HepG2 (cell line): ENCODE measurements at regions not wholly inside any gene's neighbourhood (a gene's known extent, or its start where the extent isn't known, plus 50 kb on each side); places are given as distances from the start of the nearest gene placed in this dataset.

Source experiments
- ATAC-seq: fragments of 200-7000 bp; cut with Tn5 transposase; 3 replicates; pipeline ENCODE4 v1.9.1; 2020; ENCODE audit warnings: mild to moderate bottlenecking, moderate library complexity
- BruUV-seq: library from RNA; stranded (reverse); fragments of 400-500 nt; replicated peaks from 2 replicates; lab custom pipeline; 2021; lab: Mats Ljungman, UMichigan
- CTCF ChIA-PET: fragments of 300-600 bp; formaldehyde crosslinking; extraction: SDS; loops from one replicate; lab custom pipeline; 2021; ENCODE audit warnings: low total read pairs, inconsistent platforms, low intra/inter-chr PET ratio; lab: Yijun Ruan, JAX
- POLR2A ChIA-PET: fragments of 350-600 bp; sonication (Branson Sonifier 250); formaldehyde crosslinking; loops from one replicate; lab custom pipeline; 2020; ENCODE audit warnings: antibody characterized with exemption, inconsistent platforms; lab: Yijun Ruan, JAX
- DNase-seq: peaks from one replicate; pipeline ENCODE4 v3.0.0-alpha.2; 2015; ENCODE audit warnings: low spot score
- FAIRE-seq: peaks from 3 replicates; lab custom pipeline; 2011; peaks lifted over from hg19 to GRCh38; lab: Jason Lieb, UNC
- H2AFZ ChIP-seq: one replicate; pipeline ENCODE4 v1.6.1; 2011; ENCODE audit warnings: low read length, inconsistent platforms
- H3K27ac ChIP-seq: fragments of 300-600 bp; 3 replicates; pipeline ENCODE4 v1.8.0; 2011; ENCODE audit warnings: mixed run types, mild to moderate bottlenecking, mixed read lengths, low read length, inconsistent platforms; ENCODE audit not compliant: insufficient read depth; ENCODE audit errors: extremely low read length
- H3K27me3 ChIP-seq, 2 experiments: fragments of 200-600 bp in 1 of 2; 2 replicates in 1 of 2; 3 replicates in 1 of 2; pipeline versions ENCODE4 v1.6.0 to v1.8.0; 2011; ENCODE audit warnings: low read length in 2 of 2, mild to moderate bottlenecking in 2 of 2, moderate library complexity in 2 of 2, inconsistent platforms in 1 of 2; ENCODE audit not compliant: insufficient read depth in 2 of 2, control insufficient read depth in 1 of 2
- H3K36me3 ChIP-seq, 2 experiments: fragments of 200-600 bp in 1 of 2; replicated peaks in 1 of 2; 2 replicates in 1 of 2; 3 replicates in 1 of 2; pipeline versions ENCODE4 v1.5.1 to v1.8.0; 2011; ENCODE audit warnings: low read length in 2 of 2, inconsistent platforms in 1 of 2; ENCODE audit not compliant: insufficient read depth in 2 of 2, control insufficient read depth in 1 of 2
- H3K4me1 ChIP-seq: 2 replicates; pipeline ENCODE4 v1.5.1; 2012; ENCODE audit warnings: low read length, inconsistent platforms; ENCODE audit not compliant: insufficient read depth
- H3K4me2 ChIP-seq: 2 replicates; pipeline ENCODE4 v1.6.0; 2011; ENCODE audit warnings: low read depth, low read length, inconsistent platforms
- H3K4me3 ChIP-seq, 3 experiments: fragments of 200-600 bp in 1 of 3; sonication (generic), shearing (Covaris generic) in 1 of 3; replicated peaks in 1 of 3; 2 replicates each; pipeline ENCODE4 v1.5.1; 2011 to 2016; ENCODE audit warnings: low read length in 3 of 3, inconsistent platforms in 2 of 3, low read depth in 2 of 3, mild to moderate bottlenecking in 2 of 3, control low read depth in 1 of 3, mixed read lengths in 1 of 3; ENCODE audit not compliant: insufficient read depth in 1 of 3
- H3K79me2 ChIP-seq: one replicate; pipeline ENCODE4 v1.6.1; 2011; ENCODE audit warnings: low read length, inconsistent platforms; ENCODE audit not compliant: insufficient read depth
- H3K9ac ChIP-seq: 2 replicates; pipeline ENCODE4 v1.6.0; 2011; ENCODE audit warnings: mild to moderate bottlenecking, low read depth, low read length, inconsistent platforms; ENCODE audit not compliant: insufficient read depth
- H3K9me3 ChIP-seq: 2 replicates; pipeline ENCODE4 v1.5.1; 2012; ENCODE audit warnings: mild to moderate bottlenecking, low read length
- H4K20me1 ChIP-seq: 2 replicates; pipeline ENCODE4 v1.6.0; 2011; ENCODE audit warnings: inconsistent platforms, mild to moderate bottlenecking, low read length, moderate library complexity; ENCODE audit not compliant: insufficient read depth
- GPN1 ChIP-seq: sonication (generic); formaldehyde crosslinking; IDR thresholded peaks from 2 replicates; pipeline ENCODE4 v1.5.1; 2020; ENCODE audit warnings: missing genetic modification reagents, borderline replicate concordance
- HNRNPUL1 ChIP-seq: fragments of 200-400 bp; formaldehyde crosslinking; IDR thresholded peaks from 2 replicates; pipeline ENCODE4 v1.6.1; 2017; ENCODE audit warnings: low read depth, mild to moderate bottlenecking, low read length, moderate library complexity
- NPAS2 ChIP-seq: sonication (generic); formaldehyde crosslinking; IDR thresholded peaks from 2 replicates; pipeline ENCODE4 v1.8.0; 2022; ENCODE audit warnings: mild to moderate bottlenecking, missing genetic modification reagents, borderline replicate concordance
- SETDB1 ChIP-seq: sonication (generic); formaldehyde crosslinking; IDR thresholded peaks from 2 replicates; pipeline ENCODE4 v1.5.1; 2020; ENCODE audit warnings: missing genetic modification reagents, mild to moderate bottlenecking, borderline replicate concordance
- ZBTB7B ChIP-seq: sonication (generic); formaldehyde crosslinking; IDR thresholded peaks from 2 replicates; pipeline ENCODE4 v1.4.0; 2020; ENCODE audit warnings: missing genetic modification reagents
- ZNF446 ChIP-seq: sonication (generic); formaldehyde crosslinking; IDR thresholded peaks from 2 replicates; pipeline ENCODE4 v1.5.0; 2020; ENCODE audit warnings: mild to moderate bottlenecking, missing genetic modification reagents
- ZNF484 ChIP-seq: sonication (generic); formaldehyde crosslinking; IDR thresholded peaks from 2 replicates; pipeline ENCODE4 v1.5.1; 2020; ENCODE audit warnings: mild to moderate bottlenecking, low read depth, missing genetic modification reagents, borderline replicate concordance
- WGBS: methylation state at CpG from one replicate; pipeline ENCODE4 v1.1.6; 2017; ENCODE audit warnings: low lambda C conversion rate; 5-methylcytosine and 5-hydroxymethylcytosine counted together
- in situ Hi-C: cut with HindIII; loops from 2 replicates; pipeline ENCODE4 v1.10.0; 2017; ENCODE audit warnings: low pct_unique_long_range_greater_than_20kb; ENCODE audit not compliant: extremely low pct_ligation_motif_present
- intact Hi-C: fragments of 100-400 bp; cut with micrococcal nuclease; formaldehyde crosslinking; loops from one replicate; pipeline ENCODE4 v1.10.0; 2022; ENCODE audit not compliant: unreplicated experiment
- TF ChIP-seq, protein P1 (sequence below): sonication (generic); formaldehyde crosslinking; IDR thresholded peaks from 2 replicates; pipeline ENCODE4 v1.5.0; 2020; ENCODE audit warnings: missing genetic modification reagents
- TF ChIP-seq, protein P2 (sequence below): sonication (generic); formaldehyde crosslinking; IDR thresholded peaks from 2 replicates; pipeline ENCODE4 v1.8.0; 2022; ENCODE audit warnings: missing genetic modification reagents, mild to moderate bottlenecking, moderate library complexity, borderline replicate concordance
- TF ChIP-seq, protein P3 (sequence below): sonication (generic); formaldehyde crosslinking; IDR thresholded peaks from 2 replicates; pipeline ENCODE4 v1.4.0; 2020; ENCODE audit warnings: missing genetic modification reagents
- TF ChIP-seq, protein P4 (sequence below): sonication (generic); formaldehyde crosslinking; IDR thresholded peaks from 2 replicates; pipeline ENCODE4 v1.4.0; 2020; ENCODE audit warnings: missing genetic modification reagents
- TF ChIP-seq, protein P5 (sequence below): IDR thresholded peaks from 2 replicates; pipeline ENCODE4 v1.6.1; 2016; ENCODE audit warnings: missing genetic modification reagents, missing compliant biosample characterization

DNA sequence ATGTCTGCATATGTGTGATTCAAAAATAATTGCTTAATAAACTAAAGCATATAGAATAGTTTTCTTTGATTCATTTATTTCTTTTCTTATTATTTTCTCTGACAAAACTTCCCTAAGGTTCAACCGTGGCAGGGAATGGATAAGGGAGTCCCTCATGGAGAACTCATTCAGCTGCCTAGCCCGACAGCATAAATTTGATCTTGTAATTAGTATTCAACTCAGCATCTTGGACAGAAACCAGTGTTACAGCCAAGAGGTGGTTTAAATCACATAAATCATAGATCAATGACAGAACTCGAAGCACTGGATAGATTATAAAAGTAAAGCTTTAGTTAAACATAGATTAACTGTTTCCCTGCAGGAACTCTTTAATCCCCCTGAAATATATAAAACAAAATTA lies 174.3 kb upstream of the POU3F4 start (continued):
- TF ChIP-seq, protein P1, sequence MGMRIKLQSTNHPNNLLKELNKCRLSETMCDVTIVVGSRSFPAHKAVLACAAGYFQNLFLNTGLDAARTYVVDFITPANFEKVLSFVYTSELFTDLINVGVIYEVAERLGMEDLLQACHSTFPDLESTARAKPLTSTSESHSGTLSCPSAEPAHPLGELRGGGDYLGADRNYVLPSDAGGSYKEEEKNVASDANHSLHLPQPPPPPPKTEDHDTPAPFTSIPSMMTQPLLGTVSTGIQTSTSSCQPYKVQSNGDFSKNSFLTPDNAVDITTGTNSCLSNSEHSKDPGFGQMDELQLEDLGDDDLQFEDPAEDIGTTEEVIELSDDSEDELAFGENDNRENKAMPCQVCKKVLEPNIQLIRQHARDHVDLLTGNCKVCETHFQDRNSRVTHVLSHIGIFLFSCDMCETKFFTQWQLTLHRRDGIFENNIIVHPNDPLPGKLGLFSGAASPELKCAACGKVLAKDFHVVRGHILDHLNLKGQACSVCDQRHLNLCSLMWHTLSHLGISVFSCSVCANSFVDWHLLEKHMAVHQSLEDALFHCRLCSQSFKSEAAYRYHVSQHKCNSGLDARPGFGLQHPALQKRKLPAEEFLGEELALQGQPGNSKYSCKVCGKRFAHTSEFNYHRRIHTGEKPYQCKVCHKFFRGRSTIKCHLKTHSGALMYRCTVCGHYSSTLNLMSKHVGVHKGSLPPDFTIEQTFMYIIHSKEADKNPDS (CRISPR knock-in tag): no peak
- TF ChIP-seq ZBTB7B (CRISPR knock-in tag): no peak
- TF ChIP-seq, protein P2, sequence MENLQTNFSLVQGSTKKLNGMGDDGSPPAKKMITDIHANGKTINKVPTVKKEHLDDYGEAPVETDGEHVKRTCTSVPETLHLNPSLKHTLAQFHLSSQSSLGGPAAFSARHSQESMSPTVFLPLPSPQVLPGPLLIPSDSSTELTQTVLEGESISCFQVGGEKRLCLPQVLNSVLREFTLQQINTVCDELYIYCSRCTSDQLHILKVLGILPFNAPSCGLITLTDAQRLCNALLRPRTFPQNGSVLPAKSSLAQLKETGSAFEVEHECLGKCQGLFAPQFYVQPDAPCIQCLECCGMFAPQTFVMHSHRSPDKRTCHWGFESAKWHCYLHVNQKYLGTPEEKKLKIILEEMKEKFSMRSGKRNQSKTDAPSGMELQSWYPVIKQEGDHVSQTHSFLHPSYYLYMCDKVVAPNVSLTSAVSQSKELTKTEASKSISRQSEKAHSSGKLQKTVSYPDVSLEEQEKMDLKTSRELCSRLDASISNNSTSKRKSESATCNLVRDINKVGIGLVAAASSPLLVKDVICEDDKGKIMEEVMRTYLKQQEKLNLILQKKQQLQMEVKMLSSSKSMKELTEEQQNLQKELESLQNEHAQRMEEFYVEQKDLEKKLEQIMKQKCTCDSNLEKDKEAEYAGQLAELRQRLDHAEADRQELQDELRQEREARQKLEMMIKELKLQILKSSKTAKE: no peak
- TF ChIP-seq, protein P3, sequence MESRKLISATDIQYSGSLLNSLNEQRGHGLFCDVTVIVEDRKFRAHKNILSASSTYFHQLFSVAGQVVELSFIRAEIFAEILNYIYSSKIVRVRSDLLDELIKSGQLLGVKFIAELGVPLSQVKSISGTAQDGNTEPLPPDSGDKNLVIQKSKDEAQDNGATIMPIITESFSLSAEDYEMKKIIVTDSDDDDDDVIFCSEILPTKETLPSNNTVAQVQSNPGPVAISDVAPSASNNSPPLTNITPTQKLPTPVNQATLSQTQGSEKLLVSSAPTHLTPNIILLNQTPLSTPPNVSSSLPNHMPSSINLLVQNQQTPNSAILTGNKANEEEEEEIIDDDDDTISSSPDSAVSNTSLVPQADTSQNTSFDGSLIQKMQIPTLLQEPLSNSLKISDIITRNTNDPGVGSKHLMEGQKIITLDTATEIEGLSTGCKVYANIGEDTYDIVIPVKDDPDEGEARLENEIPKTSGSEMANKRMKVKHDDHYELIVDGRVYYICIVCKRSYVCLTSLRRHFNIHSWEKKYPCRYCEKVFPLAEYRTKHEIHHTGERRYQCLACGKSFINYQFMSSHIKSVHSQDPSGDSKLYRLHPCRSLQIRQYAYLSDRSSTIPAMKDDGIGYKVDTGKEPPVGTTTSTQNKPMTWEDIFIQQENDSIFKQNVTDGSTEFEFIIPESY (CRISPR knock-in tag): no peak
- no peak for TF ChIP-seq ZNF484
- TF ChIP-seq, all 625 proteins: peak for 0

DNA sequence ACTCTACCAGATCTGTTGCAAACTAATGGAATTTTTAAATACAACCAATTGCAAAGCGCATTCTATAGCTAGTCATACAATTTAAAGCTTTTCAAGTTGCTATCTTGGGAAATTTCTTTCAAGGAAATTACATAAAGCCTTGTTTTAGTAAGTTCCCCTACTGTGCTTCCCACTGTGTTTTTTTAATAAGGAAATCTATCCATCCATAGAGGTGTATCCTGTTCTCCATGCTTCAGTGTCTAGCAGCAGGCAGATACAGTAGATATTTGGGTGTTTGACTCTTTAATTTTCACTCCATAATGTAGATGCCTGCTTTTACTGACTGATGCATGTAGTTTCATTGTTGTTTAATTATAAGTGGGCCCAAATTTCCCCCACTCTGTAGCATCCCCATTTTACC lies 171.6 kb upstream of the POU3F4 start:
- CTCF ChIA-PET: no interaction called here
- TF ChIP-seq ZNF446: no peak
- no peak for TF ChIP-seq NPAS2 (CRISPR knock-in tag)
- TF ChIP-seq GPN1 (CRISPR knock-in tag): no peak
- TF ChIP-seq, protein P4, sequence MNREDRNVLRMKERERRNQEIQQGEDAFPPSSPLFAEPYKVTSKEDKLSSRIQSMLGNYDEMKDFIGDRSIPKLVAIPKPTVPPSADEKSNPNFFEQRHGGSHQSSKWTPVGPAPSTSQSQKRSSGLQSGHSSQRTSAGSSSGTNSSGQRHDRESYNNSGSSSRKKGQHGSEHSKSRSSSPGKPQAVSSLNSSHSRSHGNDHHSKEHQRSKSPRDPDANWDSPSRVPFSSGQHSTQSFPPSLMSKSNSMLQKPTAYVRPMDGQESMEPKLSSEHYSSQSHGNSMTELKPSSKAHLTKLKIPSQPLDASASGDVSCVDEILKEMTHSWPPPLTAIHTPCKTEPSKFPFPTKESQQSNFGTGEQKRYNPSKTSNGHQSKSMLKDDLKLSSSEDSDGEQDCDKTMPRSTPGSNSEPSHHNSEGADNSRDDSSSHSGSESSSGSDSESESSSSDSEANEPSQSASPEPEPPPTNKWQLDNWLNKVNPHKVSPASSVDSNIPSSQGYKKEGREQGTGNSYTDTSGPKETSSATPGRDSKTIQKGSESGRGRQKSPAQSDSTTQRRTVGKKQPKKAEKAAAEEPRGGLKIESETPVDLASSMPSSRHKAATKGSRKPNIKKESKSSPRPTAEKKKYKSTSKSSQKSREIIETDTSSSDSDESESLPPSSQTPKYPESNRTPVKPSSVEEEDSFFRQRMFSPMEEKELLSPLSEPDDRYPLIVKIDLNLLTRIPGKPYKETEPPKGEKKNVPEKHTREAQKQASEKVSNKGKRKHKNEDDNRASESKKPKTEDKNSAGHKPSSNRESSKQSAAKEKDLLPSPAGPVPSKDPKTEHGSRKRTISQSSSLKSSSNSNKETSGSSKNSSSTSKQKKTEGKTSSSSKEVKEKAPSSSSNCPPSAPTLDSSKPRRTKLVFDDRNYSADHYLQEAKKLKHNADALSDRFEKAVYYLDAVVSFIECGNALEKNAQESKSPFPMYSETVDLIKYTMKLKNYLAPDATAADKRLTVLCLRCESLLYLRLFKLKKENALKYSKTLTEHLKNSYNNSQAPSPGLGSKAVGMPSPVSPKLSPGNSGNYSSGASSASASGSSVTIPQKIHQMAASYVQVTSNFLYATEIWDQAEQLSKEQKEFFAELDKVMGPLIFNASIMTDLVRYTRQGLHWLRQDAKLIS (CRISPR knock-in tag): no peak
- no peak for TF ChIP-seq SETDB1
- TF ChIP-seq HNRNPUL1: no peak
- TF ChIP-seq, protein P5, sequence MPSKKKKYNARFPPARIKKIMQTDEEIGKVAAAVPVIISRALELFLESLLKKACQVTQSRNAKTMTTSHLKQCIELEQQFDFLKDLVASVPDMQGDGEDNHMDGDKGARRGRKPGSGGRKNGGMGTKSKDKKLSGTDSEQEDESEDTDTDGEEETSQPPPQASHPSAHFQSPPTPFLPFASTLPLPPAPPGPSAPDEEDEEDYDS (CRISPR knock-in tag): no peak

More for the DNA sequence above, 171.6 kb upstream of the POU3F4 start:
- ATAC-seq: no peak
- Histone ChIP-seq H3K27me3 (no peaks in the 10 kb centered on the region), H3K4me3 (no peak overlapping the region), H3K9me3 (0 out of 2 replicates have a peak, but pooled peaks cover 5% of the 10 kb centered on the region), H3K4me2 (no peak overlapping the region), H3K4me1 (no peaks in the 10 kb centered on the region), H3K79me2 (no peaks in the 10 kb centered on the region), H3K36me3 (no peaks in the 10 kb centered on the region), H3K27ac (no peak overlapping the region), H4K20me1 (no peaks in the 10 kb centered on the region), H2AFZ (no peak overlapping the region), H3K9ac (no peak overlapping the region)
- FAIRE-seq: no peak
- intact Hi-C loops (no loop called here), in situ Hi-C loops (no loop called here)
- POLR2A ChIA-PET: no interaction called here
- 8% methylated on average over 1 of the region's 1 CpG for WGBS
- no TSS peak for BruUV-seq
- no peak for DNase-seq
